Neural cell (in vitro differentiated cells): ENCODE measurements at regions not wholly inside any gene's neighbourhood (a gene's known extent, or its start where the extent isn't known, plus 50 kb on each side); places are given as distances from the start of the nearest gene placed in this dataset.

ENCODE experiments used
- H2AFZ ChIP-seq: fragments of 200-600, 300-800 bp; sonication (generic), shearing (Covaris generic); 2 replicates; pipeline ENCODE4 v1.6.0; 2014; ENCODE audit warnings: low read depth, mild to moderate bottlenecking, antibody characterized with exemption, low read length, moderate library complexity
- H3F3A ChIP-seq: fragments of 200-600 bp; shearing (Covaris generic); 2 replicates; pipeline ENCODE4 v1.6.1; 2016; ENCODE audit warnings: mild to moderate bottlenecking, moderate library complexity, mixed read lengths, antibody characterized with exemption, low read length; ENCODE audit not compliant: insufficient read depth, poor library complexity, severe bottlenecking
- H3K27ac ChIP-seq: fragments of 200-600, 300-800 bp; sonication (generic), shearing (Covaris generic); 2 replicates; pipeline ENCODE4 v1.5.1; 2014; ENCODE audit warnings: mild to moderate bottlenecking, low read length, moderate library complexity
- H3K27me3 ChIP-seq: fragments of 300-800, 200-600 bp; sonication (generic), shearing (Covaris generic); 2 replicates; pipeline ENCODE4 v1.6.0; 2014; ENCODE audit warnings: mild to moderate bottlenecking, low read depth, low read length, moderate library complexity; ENCODE audit not compliant: insufficient read depth
- H3K36me3 ChIP-seq: fragments of 300-800, 200-600 bp; sonication (generic), shearing (Covaris generic); 2 replicates; pipeline ENCODE4 v1.5.1; 2014; ENCODE audit warnings: mild to moderate bottlenecking, antibody characterized with exemption, low read length, moderate library complexity; ENCODE audit not compliant: insufficient read depth
- H3K4me2 ChIP-seq: fragments of 300-800, 200-600 bp; sonication (generic), shearing (Covaris generic); 2 replicates; pipeline ENCODE4 v1.6.0; 2014; ENCODE audit warnings: mild to moderate bottlenecking, low read length
- H3K4me3 ChIP-seq: fragments of 300-800, 200-600 bp; sonication (generic), shearing (Covaris generic); 2 replicates; pipeline ENCODE4 v1.5.1; 2014; ENCODE audit warnings: mild to moderate bottlenecking, low read length, moderate library complexity
- H3K79me2 ChIP-seq: fragments of 200-600 bp; shearing (Covaris generic); replicated peaks from 2 replicates; pipeline ENCODE4 v1.6.0; 2014; ENCODE audit warnings: mild to moderate bottlenecking, low read length, moderate library complexity; ENCODE audit not compliant: insufficient read depth
- H3K9ac ChIP-seq: fragments of 300-800, 200-600 bp; sonication (generic), shearing (Covaris generic); 2 replicates; pipeline ENCODE4 v1.6.1; 2016; ENCODE audit warnings: mild to moderate bottlenecking, low read length, mixed read lengths
- H3K9me2 ChIP-seq: fragments of 200-600 bp; shearing (Covaris generic); 2 replicates; pipeline ENCODE4 v1.6.1; 2016; ENCODE audit warnings: mild to moderate bottlenecking, low read length, mixed read lengths; ENCODE audit not compliant: insufficient read depth
- H3K9me3 ChIP-seq: fragments of 200-600, 300-800 bp; sonication (generic), shearing (Covaris generic); 2 replicates; pipeline ENCODE4 v1.6.1; 2016; ENCODE audit warnings: mild to moderate bottlenecking, mixed run types, low read length, moderate library complexity, mixed read lengths
- H4K20me1 ChIP-seq: fragments of 200-600 bp; shearing (Covaris generic); 2 replicates; pipeline ENCODE4 v1.6.1; 2016; ENCODE audit warnings: mild to moderate bottlenecking, mixed run types; ENCODE audit not compliant: insufficient read depth
- EP300 ChIP-seq: fragments of 450-650 bp; conservative IDR thresholded peaks from 2 replicates; pipeline ENCODE4 v1.6.1; 2014; ENCODE audit warnings: antibody characterized with exemption, mild to moderate bottlenecking, moderate library complexity; ENCODE audit not compliant: poor library complexity, severe bottlenecking
- EZH2 ChIP-seq: fragments of 200-600, 300-800 bp; shearing (Covaris generic), sonication (generic); IDR thresholded peaks from 2 replicates; pipeline ENCODE4 v1.6.1; 2014; ENCODE audit warnings: antibody characterized with exemption, low read length, borderline replicate concordance, mild to moderate bottlenecking; ENCODE audit not compliant: insufficient read depth, poor library complexity, severe bottlenecking
- MXI1 ChIP-seq: fragments of 450-650 bp; conservative IDR thresholded peaks from 2 replicates; pipeline ENCODE4 v1.6.1; 2014; ENCODE audit warnings: antibody characterized with exemption, mild to moderate bottlenecking; ENCODE audit not compliant: poor library complexity, severe bottlenecking
- POLR2AphosphoS5 ChIP-seq: IDR thresholded peaks from 2 replicates; pipeline ENCODE4 v1.6.1; 2012
- RAD21 ChIP-seq: fragments of 450-650 bp; conservative IDR thresholded peaks from 2 replicates; pipeline ENCODE4 v1.6.1; 2014; ENCODE audit warnings: antibody characterized with exemption, mild to moderate bottlenecking, moderate library complexity
- SMC3 ChIP-seq: fragments of 450-650 bp; conservative IDR thresholded peaks from 2 replicates; pipeline ENCODE4 v1.6.1; 2014; ENCODE audit warnings: antibody characterized with exemption, mild to moderate bottlenecking, moderate library complexity; ENCODE audit not compliant: poor library complexity
- TAF1 ChIP-seq: IDR thresholded peaks from 2 replicates; pipeline ENCODE4 v1.6.1; 2012; ENCODE audit warnings: low read depth
- TF ChIP-seq, protein P1 (sequence below): IDR thresholded peaks from 2 replicates; pipeline ENCODE4 v1.6.1; 2012; ENCODE audit warnings: borderline replicate concordance
- TF ChIP-seq, protein P2 (sequence below): fragments of 450-650 bp; IDR thresholded peaks from 2 replicates; pipeline ENCODE4 v1.5.1; 2014; ENCODE audit warnings: antibody characterized with exemption, mild to moderate bottlenecking, moderate library complexity; ENCODE audit not compliant: poor library complexity, severe bottlenecking

DNA sequence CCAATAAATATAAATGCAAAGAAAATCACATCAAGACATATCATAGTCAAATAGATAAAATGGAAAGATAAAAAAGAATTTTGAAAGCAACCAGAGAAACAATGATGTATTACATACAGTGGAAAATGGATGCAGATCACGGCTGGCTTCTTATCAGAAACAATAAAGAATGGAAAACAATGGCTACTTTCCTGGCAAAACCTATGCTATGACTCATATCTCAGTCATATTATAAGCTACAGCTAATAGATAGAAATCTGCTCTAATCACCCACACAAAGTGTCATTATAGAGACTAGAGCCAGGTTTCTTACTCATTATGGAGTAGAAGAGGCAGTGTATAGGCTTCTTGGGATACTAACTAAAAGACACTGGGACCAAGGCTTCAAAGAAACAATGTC lies 93.5 kb upstream of the TACR1 start:
- Histone ChIP-seq H3K9me3 (no peaks in the 10 kb centered on the region), H3K9ac (no peak overlapping the region), H2AFZ (no peak overlapping the region), H3K27me3 (no peaks in the 10 kb centered on the region), H4K20me1 (no peaks in the 10 kb centered on the region), H3K79me2 (no peaks in the 10 kb centered on the region), H3K27ac (no peak overlapping the region), H3K4me3 (no peak overlapping the region), H3K4me2 (no peak overlapping the region), H3K36me3 (no peaks in the 10 kb centered on the region), H3F3A (no peaks in the 10 kb centered on the region), H3K9me2 (no peaks in the 10 kb centered on the region)
- TF ChIP-seq POLR2AphosphoS5, result no peak
- no peak for TF ChIP-seq EP300
- TF ChIP-seq, protein P1, sequence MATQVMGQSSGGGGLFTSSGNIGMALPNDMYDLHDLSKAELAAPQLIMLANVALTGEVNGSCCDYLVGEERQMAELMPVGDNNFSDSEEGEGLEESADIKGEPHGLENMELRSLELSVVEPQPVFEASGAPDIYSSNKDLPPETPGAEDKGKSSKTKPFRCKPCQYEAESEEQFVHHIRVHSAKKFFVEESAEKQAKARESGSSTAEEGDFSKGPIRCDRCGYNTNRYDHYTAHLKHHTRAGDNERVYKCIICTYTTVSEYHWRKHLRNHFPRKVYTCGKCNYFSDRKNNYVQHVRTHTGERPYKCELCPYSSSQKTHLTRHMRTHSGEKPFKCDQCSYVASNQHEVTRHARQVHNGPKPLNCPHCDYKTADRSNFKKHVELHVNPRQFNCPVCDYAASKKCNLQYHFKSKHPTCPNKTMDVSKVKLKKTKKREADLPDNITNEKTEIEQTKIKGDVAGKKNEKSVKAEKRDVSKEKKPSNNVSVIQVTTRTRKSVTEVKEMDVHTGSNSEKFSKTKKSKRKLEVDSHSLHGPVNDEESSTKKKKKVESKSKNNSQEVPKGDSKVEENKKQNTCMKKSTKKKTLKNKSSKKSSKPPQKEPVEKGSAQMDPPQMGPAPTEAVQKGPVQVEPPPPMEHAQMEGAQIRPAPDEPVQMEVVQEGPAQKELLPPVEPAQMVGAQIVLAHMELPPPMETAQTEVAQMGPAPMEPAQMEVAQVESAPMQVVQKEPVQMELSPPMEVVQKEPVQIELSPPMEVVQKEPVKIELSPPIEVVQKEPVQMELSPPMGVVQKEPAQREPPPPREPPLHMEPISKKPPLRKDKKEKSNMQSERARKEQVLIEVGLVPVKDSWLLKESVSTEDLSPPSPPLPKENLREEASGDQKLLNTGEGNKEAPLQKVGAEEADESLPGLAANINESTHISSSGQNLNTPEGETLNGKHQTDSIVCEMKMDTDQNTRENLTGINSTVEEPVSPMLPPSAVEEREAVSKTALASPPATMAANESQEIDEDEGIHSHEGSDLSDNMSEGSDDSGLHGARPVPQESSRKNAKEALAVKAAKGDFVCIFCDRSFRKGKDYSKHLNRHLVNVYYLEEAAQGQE, result no peak
- no peak for TF ChIP-seq EZH2
- no peak for TF ChIP-seq TAF1
- no peak for TF ChIP-seq RAD21
- no peak for TF ChIP-seq MXI1
- no peak for TF ChIP-seq SMC3
- TF ChIP-seq, protein P2, sequence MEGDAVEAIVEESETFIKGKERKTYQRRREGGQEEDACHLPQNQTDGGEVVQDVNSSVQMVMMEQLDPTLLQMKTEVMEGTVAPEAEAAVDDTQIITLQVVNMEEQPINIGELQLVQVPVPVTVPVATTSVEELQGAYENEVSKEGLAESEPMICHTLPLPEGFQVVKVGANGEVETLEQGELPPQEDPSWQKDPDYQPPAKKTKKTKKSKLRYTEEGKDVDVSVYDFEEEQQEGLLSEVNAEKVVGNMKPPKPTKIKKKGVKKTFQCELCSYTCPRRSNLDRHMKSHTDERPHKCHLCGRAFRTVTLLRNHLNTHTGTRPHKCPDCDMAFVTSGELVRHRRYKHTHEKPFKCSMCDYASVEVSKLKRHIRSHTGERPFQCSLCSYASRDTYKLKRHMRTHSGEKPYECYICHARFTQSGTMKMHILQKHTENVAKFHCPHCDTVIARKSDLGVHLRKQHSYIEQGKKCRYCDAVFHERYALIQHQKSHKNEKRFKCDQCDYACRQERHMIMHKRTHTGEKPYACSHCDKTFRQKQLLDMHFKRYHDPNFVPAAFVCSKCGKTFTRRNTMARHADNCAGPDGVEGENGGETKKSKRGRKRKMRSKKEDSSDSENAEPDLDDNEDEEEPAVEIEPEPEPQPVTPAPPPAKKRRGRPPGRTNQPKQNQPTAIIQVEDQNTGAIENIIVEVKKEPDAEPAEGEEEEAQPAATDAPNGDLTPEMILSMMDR, result no peak

DNA sequence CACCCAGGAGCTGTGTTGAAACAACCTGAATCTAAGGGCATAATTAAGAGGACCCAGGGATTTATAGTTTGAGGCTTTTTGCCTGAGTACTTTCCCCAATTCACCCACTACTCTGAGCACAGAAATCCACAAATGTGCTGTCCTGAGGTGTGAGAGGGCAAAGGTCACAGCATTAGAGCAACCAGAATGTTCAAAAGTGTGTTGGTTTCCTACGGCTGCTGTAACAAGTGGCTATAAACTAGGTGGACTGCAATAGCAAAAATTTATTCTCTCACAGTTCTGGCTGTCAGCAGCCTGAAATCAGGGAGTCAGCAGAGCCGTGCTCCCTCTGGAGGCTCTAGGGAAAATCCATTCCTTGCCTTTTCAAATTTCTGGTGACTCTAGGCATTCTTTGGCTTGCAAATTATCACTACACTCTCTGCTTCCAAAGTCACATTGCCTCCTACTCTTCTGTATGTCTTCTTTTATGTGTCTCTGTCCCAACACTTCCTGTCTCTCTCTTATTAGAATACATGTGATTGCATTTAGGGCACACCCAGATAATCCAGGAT lies 91.4 kb upstream of the TACR1 start:
- H3F3A ChIP-seq, result no peaks in the 10 kb centered on the region
- no peak overlapping the region for H2AFZ ChIP-seq
- H3K4me2 ChIP-seq, result no peak overlapping the region

More for the DNA sequence above, 91.4 kb upstream of the TACR1 start:
- Histone ChIP-seq H3K36me3 (no peaks in the 10 kb centered on the region), H3K9me3 (no peaks in the 10 kb centered on the region), H3K27me3 (no peaks in the 10 kb centered on the region), H3K27ac (no peak overlapping the region), H4K20me1 (no peaks in the 10 kb centered on the region), H3K9me2 (no peaks in the 10 kb centered on the region), H3K79me2 (no peaks in the 10 kb centered on the region), H3K4me3 (no peak overlapping the region), H3K9ac (no peak overlapping the region)
- no peak for TF ChIP-seq TAF1
- TF ChIP-seq, protein P1, result no peak
- TF ChIP-seq MXI1, result no peak
- peak; percentile 25 for TF ChIP-seq RAD21
- TF ChIP-seq, protein P2, result peak; percentile 35
